Skin of body (tissue), 1 donor: ENCODE measurements at regions not wholly inside any gene's neighbourhood (a gene's known extent, or its start where the extent isn't known, plus 50 kb on each side); places are given as distances from the start of the nearest gene placed in this dataset.
"Not testable (repeated sequence)": the region's sequence is repeated elsewhere in the genome, so short reads cannot be mapped to it uniquely, and the experiment has no call there.

Experiments
- DNase-seq: peaks from one replicate; lab custom pipeline; 2025; lab: John Stamatoyannopoulos, UW

- no peak for DNase-seq
Observed at GRCh38 chr1:224061436-224061835, 52.5 kb upstream of the FBXO28 start.

- DNase-seq = no peak
Observed at GRCh38 chr1:224059897-224060427, 53.9 kb upstream of the FBXO28 start.

GRCh38 chr1:224058303-224058702 lies 55.6 kb upstream of the FBXO28 start:
- no peak for DNase-seq

- DNase-seq = no peak
Observed at GRCh38 chr1:224057461-224058199, 56.3 kb upstream of the FBXO28 start.

GRCh38 chr1:224054611-224055010 lies 59.3 kb upstream of the FBXO28 start:
- DNase-seq = no peak

- no peak for DNase-seq
Observed at GRCh38 chr1:224054012-224054411, 59.9 kb upstream of the FBXO28 start.

- no peak for DNase-seq
Observed at GRCh38 chr1:224053456-224053855, 60.5 kb upstream of the FBXO28 start.

GRCh38 chr1:224052772-224053171 lies 61.1 kb upstream of the FBXO28 start:
- no peak for DNase-seq

GRCh38 chr1:224051782-224052181 lies 62.1 kb upstream of the FBXO28 start:
- DNase-seq = not testable (repeated sequence)

GRCh38 chr1:224051086-224051406 lies 62.9 kb upstream of the FBXO28 start:
- DNase-seq = no peak

GRCh38 chr1:224047538-224047937 lies 66.4 kb upstream of the FBXO28 start:
- no peak for DNase-seq

- DNase-seq = no peak
Observed at GRCh38 chr1:224045556-224045955, 68.4 kb upstream of the FBXO28 start.

GRCh38 chr1:224044420-224044819 lies 69.5 kb upstream of the FBXO28 start:
- no peak for DNase-seq

GRCh38 chr1:224042557-224043118 lies 71.3 kb upstream of the FBXO28 start:
- no peak for DNase-seq

GRCh38 chr1:224041032-224041431 lies 72.9 kb upstream of the FBXO28 start:
- no peak for DNase-seq

- DNase-seq = not testable (repeated sequence)
Observed at GRCh38 chr1:224040423-224040822, 73.5 kb upstream of the FBXO28 start.

GRCh38 chr1:224040006-224040405 lies 73.9 kb upstream of the FBXO28 start:
- DNase-seq = not testable (repeated sequence)

GRCh38 chr1:224038832-224039231 lies 75.1 kb upstream of the FBXO28 start:
- not testable (repeated sequence) for DNase-seq

GRCh38 chr1:224037362-224037761 lies 76.5 kb upstream of the FBXO28 start:
- not testable (repeated sequence) for DNase-seq

- DNase-seq = not testable (repeated sequence)
Observed at GRCh38 chr1:224032608-224033276, 81.2 kb upstream of the FBXO28 start.

- not testable (repeated sequence) for DNase-seq
Observed at GRCh38 chr1:224031986-224032385, 81.9 kb upstream of the FBXO28 start.

- DNase-seq = not testable (repeated sequence)
Observed at GRCh38 chr1:224030257-224030656, 83.7 kb upstream of the FBXO28 start.
